ENCODE measurements at regions not wholly inside any gene's neighbourhood (a gene's known extent, or its start where the extent isn't known, plus 50 kb on each side); places are given as distances from the start of the nearest gene placed in this dataset.

- no peaks in the 10 kb centered on the region for H3K9me2 ChIP-seq (ENCODE audit: insufficient read depth, low read length)
- no peaks in the 10 kb centered on the region for H4K20me1 ChIP-seq (ENCODE audit: insufficient read depth)
- H3K36me3 ChIP-seq (ENCODE audit: insufficient read depth, low read length): no peaks in the 10 kb centered on the region
- H2AFZ ChIP-seq (ENCODE audit: low read depth, low read length): no peak overlapping the region
- no peaks in the 10 kb centered on the region for H3K79me2 ChIP-seq (replicated peaks; ENCODE audit: insufficient read depth, low read length)
- H3K27ac ChIP-seq (ENCODE audit: low read length): no peak overlapping the region
- H3K9ac ChIP-seq (ENCODE audit: low read length): no peak overlapping the region
- no peaks in the 10 kb centered on the region for H3F3A ChIP-seq (ENCODE audit: insufficient read depth, low read length, poor library complexity, severe bottlenecking)
- H3K27me3 ChIP-seq (ENCODE audit: insufficient read depth, low read depth, low read length): no peaks in the 10 kb centered on the region
- no peak overlapping the region for H3K4me3 ChIP-seq (ENCODE audit: low read length)
- H3K9me3 ChIP-seq (ENCODE audit: low read length): peaks cover 5% of the 10 kb centered on the region
- TF ChIP-seq CTCF (IDR thresholded peaks at IDR 0.05; ENCODE audit: poor library complexity, severe bottlenecking) (no peak), SMC3 (conservative IDR thresholded peaks at IDR 0.05; ENCODE audit: poor library complexity) (no peak), EZH2 (IDR thresholded peaks at IDR 0.05; ENCODE audit: borderline replicate concordance, insufficient read depth, low read length, poor library complexity, severe bottlenecking) (no peak), REST (IDR thresholded peaks at IDR 0.05; ENCODE audit: borderline replicate concordance) (no peak), RAD21 (conservative IDR thresholded peaks at IDR 0.05) (no peak), MXI1 (conservative IDR thresholded peaks at IDR 0.05; ENCODE audit: poor library complexity, severe bottlenecking) (no peak), POLR2AphosphoS5 (IDR thresholded peaks at IDR 0.05) (no peak), TAF1 (IDR thresholded peaks at IDR 0.05; ENCODE audit: low read depth) (no peak), EP300 (conservative IDR thresholded peaks at IDR 0.05; ENCODE audit: poor library complexity, severe bottlenecking) (no peak)
- no peak overlapping the region for H3K4me2 ChIP-seq (ENCODE audit: low read length)
Measured at GRCh38 chr18:78647018-78647417, 332.6 kb upstream of the SALL3 start.

- Histone ChIP-seq H3F3A (ENCODE audit: insufficient read depth, low read length, poor library complexity, severe bottlenecking) (no peaks in the 10 kb centered on the region), H3K9ac (ENCODE audit: low read length) (no peak overlapping the region), H3K36me3 (ENCODE audit: insufficient read depth, low read length) (no peaks in the 10 kb centered on the region), H3K4me2 (ENCODE audit: low read length) (no peak overlapping the region), H3K79me2 (replicated peaks; ENCODE audit: insufficient read depth, low read length) (no peaks in the 10 kb centered on the region), H4K20me1 (ENCODE audit: insufficient read depth) (no peaks in the 10 kb centered on the region), H3K9me3 (ENCODE audit: low read length) (peaks cover 10% of the 10 kb centered on the region), H3K27me3 (ENCODE audit: insufficient read depth, low read depth, low read length) (no peaks in the 10 kb centered on the region), H3K9me2 (ENCODE audit: insufficient read depth, low read length) (no peaks in the 10 kb centered on the region), H2AFZ (ENCODE audit: low read depth, low read length) (no peak overlapping the region), H3K27ac (ENCODE audit: low read length) (no peak overlapping the region), H3K4me3 (ENCODE audit: low read length) (no peak overlapping the region)
- no peak for TF ChIP-seq EP300 (conservative IDR thresholded peaks at IDR 0.05; ENCODE audit: poor library complexity, severe bottlenecking)
Measured at GRCh38 chr18:78649421-78649820, 330.2 kb upstream of the SALL3 start.

GRCh38 chr18:78650926-78651325 lies 328.7 kb upstream of the SALL3 start:
- Histone ChIP-seq H3K4me3 (ENCODE audit: low read length) (no peak overlapping the region), H3K36me3 (ENCODE audit: insufficient read depth, low read length) (no peaks in the 10 kb centered on the region), H3K9me3 (ENCODE audit: low read length) (peaks cover 10% of the 10 kb centered on the region), H3K79me2 (replicated peaks; ENCODE audit: insufficient read depth, low read length) (no peaks in the 10 kb centered on the region), H2AFZ (ENCODE audit: low read depth, low read length) (no peak overlapping the region), H3K27me3 (ENCODE audit: insufficient read depth, low read depth, low read length) (no peaks in the 10 kb centered on the region), H3K4me2 (ENCODE audit: low read length) (no peak overlapping the region), H3K27ac (ENCODE audit: low read length) (no peak overlapping the region), H3K9me2 (ENCODE audit: insufficient read depth, low read length) (no peaks in the 10 kb centered on the region), H4K20me1 (ENCODE audit: insufficient read depth) (no peaks in the 10 kb centered on the region), H3K9ac (ENCODE audit: low read length) (no peak overlapping the region), H3F3A (ENCODE audit: insufficient read depth, low read length, poor library complexity, severe bottlenecking) (no peaks in the 10 kb centered on the region)
- TF ChIP-seq TAF1 (IDR thresholded peaks at IDR 0.05; ENCODE audit: low read depth) (no peak), EZH2 (IDR thresholded peaks at IDR 0.05; ENCODE audit: borderline replicate concordance, insufficient read depth, low read length, poor library complexity, severe bottlenecking) (no peak), MXI1 (conservative IDR thresholded peaks at IDR 0.05; ENCODE audit: poor library complexity, severe bottlenecking) (no peak), CTCF (IDR thresholded peaks at IDR 0.05; ENCODE audit: poor library complexity, severe bottlenecking) (no peak), SMC3 (conservative IDR thresholded peaks at IDR 0.05; ENCODE audit: poor library complexity) (no peak), REST (IDR thresholded peaks at IDR 0.05; ENCODE audit: borderline replicate concordance) (no peak), POLR2AphosphoS5 (IDR thresholded peaks at IDR 0.05) (no peak), RAD21 (conservative IDR thresholded peaks at IDR 0.05) (no peak), EP300 (conservative IDR thresholded peaks at IDR 0.05; ENCODE audit: poor library complexity, severe bottlenecking) (no peak)
